ENCODE measurements at regions not wholly inside any gene's neighbourhood (a gene's known extent, or its start where the extent isn't known, plus 50 kb on each side); places are given as distances from the start of the nearest gene placed in this dataset.

- peak; percentile 42 for DNase-seq
Measured at GRCh38 chr13:23488442-23488841, 54.9 kb upstream of the SACS start.

- DNase-seq, result no peak
Measured at GRCh38 chr13:23496255-23496654, 62.8 kb upstream of the SACS start.

GRCh38 chr13:23497191-23497590 is 63.7 kb upstream of the SACS start:
- no peak for DNase-seq

GRCh38 chr13:23500849-23501248 is 67.3 kb upstream of the SACS start:
- peak; percentile 36 for DNase-seq

- DNase-seq, result no peak
Measured at GRCh38 chr13:23504180-23504579, 66.0 kb upstream of the TNFRSF19 start.

- no peak for DNase-seq
Measured at GRCh38 chr13:23505007-23505406, 65.2 kb upstream of the TNFRSF19 start.

- peak; percentile 42 for DNase-seq
Measured at GRCh38 chr13:23506071-23506806, 64.0 kb upstream of the TNFRSF19 start.

GRCh38 chr13:23506807-23507291 is 63.4 kb upstream of the TNFRSF19 start:
- DNase-seq, result peak; percentile 39

GRCh38 chr13:23509781-23510543 is 60.2 kb upstream of the TNFRSF19 start:
- DNase-seq, result no peak

- DNase-seq, result no peak
Measured at GRCh38 chr13:23510544-23510916, 59.7 kb upstream of the TNFRSF19 start.

- no peak for DNase-seq
Measured at GRCh38 chr13:23510979-23511735, 59.1 kb upstream of the TNFRSF19 start.

GRCh38 chr13:23512762-23513395 is 57.3 kb upstream of the TNFRSF19 start:
- DNase-seq, result no peak

GRCh38 chr13:23513455-23513854 is 56.8 kb upstream of the TNFRSF19 start:
- no peak for DNase-seq

- DNase-seq, result no peak
Measured at GRCh38 chr13:23514076-23514475, 56.1 kb upstream of the TNFRSF19 start.

- no peak for DNase-seq
Measured at GRCh38 chr13:23515116-23515515, 55.1 kb upstream of the TNFRSF19 start.

- DNase-seq, result no peak
Measured at GRCh38 chr13:23516190-23516589, 54.0 kb upstream of the TNFRSF19 start.

- no peak for DNase-seq
Measured at GRCh38 chr13:23516702-23517101, 53.5 kb upstream of the TNFRSF19 start.

GRCh38 chr13:23518231-23518630 is 52.0 kb upstream of the TNFRSF19 start:
- no peak for DNase-seq

All from muscle of arm (tissue), 1 donor.